Prostate gland (tissue), 2 donors: ENCODE measurements at regions not wholly inside any gene's neighbourhood (a gene's known extent, or its start where the extent isn't known, plus 50 kb on each side); places are given as distances from the start of the nearest gene placed in this dataset.
"Not testable (repeated sequence)": the region's sequence is repeated elsewhere in the genome, so short reads cannot be mapped to it uniquely, and the experiment has no call there.

Source experiments
- DNase-seq: peaks from one replicate; pipeline ENCODE4 v3.0.0-alpha.2; 2019; ENCODE audit warnings: low spot score
- H3K27ac ChIP-seq, 2 donors: fragments of 200-600 bp; sonication (generic); 2 replicates each; pipeline ENCODE4 v1.5.1; 2017 to 2019
- H3K27me3 ChIP-seq: fragments of 200-600 bp; sonication (generic); replicated peaks from 2 replicates; pipeline ENCODE4 v1.5.1; 2019; ENCODE audit not compliant: insufficient read depth
- H3K36me3 ChIP-seq, 2 donors: fragments of 200-600 bp; sonication (generic); 1 replicate in 1 of 2; 2 replicates in 1 of 2; pipeline versions ENCODE4 v1.5.1 to v1.8.1; 2017 to 2019
- H3K4me1 ChIP-seq: fragments of 200-600 bp; sonication (generic); replicated peaks from 2 replicates; pipeline ENCODE4 v1.5.1; 2019
- H3K4me3 ChIP-seq, 2 donors: fragments of 200-600 bp; sonication (generic); 2 replicates each; pipeline ENCODE4 v1.5.1; 2017 to 2019
- H3K9me3 ChIP-seq: fragments of 200-600 bp; sonication (generic); 2 replicates; pipeline ENCODE4 v1.5.1; 2017
- POLR2A ChIP-seq: fragments of 450-650 bp; IDR thresholded peaks from one replicate; pipeline ENCODE4 v1.6.1; 2016; ENCODE audit warnings: antibody characterized with exemption, mild to moderate bottlenecking
- POLR2AphosphoS5 ChIP-seq: sonication (generic); formaldehyde crosslinking; IDR thresholded peaks from one replicate; pipeline ENCODE4 v1.6.1; 2017; ENCODE audit warnings: antibody characterized with exemption
- WGBS: methylation state at CpG from one replicate; pipeline ENCODE4 v1.1.5; 2018; 5-methylcytosine and 5-hydroxymethylcytosine counted together
- intact Hi-C: fragments of 100-400 bp; cut with DNase I; formaldehyde crosslinking; loops from one replicate; pipeline ENCODE4 v1.14.2; 2022
- TF ChIP-seq, protein P1 (sequence below), 4 experiments: fragments of 200-600 bp in 2 of 4; fragments of 450-650 bp in 2 of 4; sonication (generic) in 2 of 4; IDR thresholded peaks; 1 replicate in 3 of 4; 2 replicates in 1 of 4; pipeline ENCODE4 v1.5.1; 2016 to 2019; ENCODE audit warnings: antibody characterized with exemption in 4 of 4, mild to moderate bottlenecking in 2 of 4, moderate library complexity in 2 of 4

DNA sequence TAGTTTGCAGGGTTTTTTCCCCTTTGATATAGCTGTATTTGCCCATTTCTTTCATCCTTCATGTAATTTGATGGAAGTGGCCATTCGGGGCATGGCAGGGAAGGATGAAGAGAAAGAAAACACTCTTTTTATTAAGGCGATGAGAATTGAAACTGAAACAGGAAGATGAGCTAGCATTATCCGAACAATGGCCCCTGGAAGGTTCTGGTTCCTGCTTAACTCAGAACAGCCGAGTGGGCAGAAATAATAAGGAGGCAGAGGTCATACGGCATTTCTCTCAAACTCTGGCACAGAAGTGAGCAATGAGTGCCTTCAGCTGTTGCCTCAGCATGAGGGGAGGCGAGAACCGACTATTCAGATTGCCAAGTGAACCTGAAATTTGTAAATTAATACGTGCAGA, 113.2 kb upstream of the MYO3A start:
- TF ChIP-seq POLR2A (no peak), POLR2AphosphoS5 (no peak)
- TF ChIP-seq, protein P1, sequence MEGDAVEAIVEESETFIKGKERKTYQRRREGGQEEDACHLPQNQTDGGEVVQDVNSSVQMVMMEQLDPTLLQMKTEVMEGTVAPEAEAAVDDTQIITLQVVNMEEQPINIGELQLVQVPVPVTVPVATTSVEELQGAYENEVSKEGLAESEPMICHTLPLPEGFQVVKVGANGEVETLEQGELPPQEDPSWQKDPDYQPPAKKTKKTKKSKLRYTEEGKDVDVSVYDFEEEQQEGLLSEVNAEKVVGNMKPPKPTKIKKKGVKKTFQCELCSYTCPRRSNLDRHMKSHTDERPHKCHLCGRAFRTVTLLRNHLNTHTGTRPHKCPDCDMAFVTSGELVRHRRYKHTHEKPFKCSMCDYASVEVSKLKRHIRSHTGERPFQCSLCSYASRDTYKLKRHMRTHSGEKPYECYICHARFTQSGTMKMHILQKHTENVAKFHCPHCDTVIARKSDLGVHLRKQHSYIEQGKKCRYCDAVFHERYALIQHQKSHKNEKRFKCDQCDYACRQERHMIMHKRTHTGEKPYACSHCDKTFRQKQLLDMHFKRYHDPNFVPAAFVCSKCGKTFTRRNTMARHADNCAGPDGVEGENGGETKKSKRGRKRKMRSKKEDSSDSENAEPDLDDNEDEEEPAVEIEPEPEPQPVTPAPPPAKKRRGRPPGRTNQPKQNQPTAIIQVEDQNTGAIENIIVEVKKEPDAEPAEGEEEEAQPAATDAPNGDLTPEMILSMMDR (IDR thresholded peaks at IDR 0.05) = no peak
- intact Hi-C loops = no loop called here
- H3K9me3 ChIP-seq = no peaks in the 10 kb centered on the region
- no peaks in the 10 kb centered on the region for H3K4me1 ChIP-seq
- no peak for DNase-seq
- no peak overlapping the region for H3K27ac ChIP-seq
- no peaks in the 10 kb centered on the region for H3K27me3 ChIP-seq
- 71% methylated on average over 8 of the region's 8 CpGs for WGBS
- no peak overlapping the region for H3K4me3 ChIP-seq
- no peaks in the 10 kb centered on the region for H3K36me3 ChIP-seq

DNA sequence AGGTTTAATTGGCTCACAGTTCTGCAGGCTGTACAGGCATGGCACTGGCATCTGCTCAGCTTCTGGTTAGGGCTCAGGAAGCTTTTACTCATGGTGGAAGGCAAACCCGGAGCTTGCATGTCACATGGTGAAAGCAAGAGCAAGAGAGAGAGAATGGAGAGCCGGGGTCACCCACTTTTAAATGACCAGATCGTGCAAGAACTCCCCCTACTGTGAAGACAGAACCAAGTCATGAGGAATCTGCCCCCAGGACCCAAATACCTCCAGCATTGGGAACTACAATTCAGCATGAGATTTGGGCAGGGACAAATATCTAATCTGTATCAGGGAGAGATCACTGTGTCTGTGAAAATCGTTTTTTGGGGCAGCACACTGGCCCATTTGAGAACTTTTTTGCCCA, 110.0 kb upstream of the MYO3A start:
- intact Hi-C loops = no loop called here

DNA sequence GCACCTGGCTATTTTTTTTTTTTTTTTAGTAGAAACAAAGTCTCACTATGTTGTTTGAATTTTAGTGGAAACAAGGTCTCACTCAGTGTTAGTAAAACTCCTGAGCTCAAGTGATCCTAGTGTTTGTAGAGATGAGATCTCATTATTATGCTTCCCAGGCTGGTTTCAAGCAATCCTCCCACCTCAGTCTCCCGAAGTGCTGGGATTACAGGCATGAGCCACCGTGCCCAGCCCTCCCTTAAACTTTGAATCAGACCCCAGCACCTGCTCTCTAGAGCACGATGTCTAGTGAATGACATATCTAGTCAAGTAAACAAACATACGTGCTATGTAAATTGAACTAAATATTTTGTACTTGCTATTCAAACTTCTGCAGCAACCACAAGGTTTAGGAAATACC, 105.6 kb upstream of the MYO3A start:
- no peaks in the 10 kb centered on the region for H3K27me3 ChIP-seq
- TF ChIP-seq, protein P1 (IDR thresholded peaks at IDR 0.05) = no peak
- TF ChIP-seq POLR2A (no peak), POLR2AphosphoS5 (no peak)
- intact Hi-C loops = no loop called here
- no peak for DNase-seq
- H3K36me3 ChIP-seq = no peaks in the 10 kb centered on the region
- 16% methylated on average over 4 of the region's 4 CpGs for whole genome bisulfite sequencing
- H3K9me3 ChIP-seq = no peaks in the 10 kb centered on the region
- no peak overlapping the region for H3K27ac ChIP-seq
- no peak overlapping the region for H3K4me3 ChIP-seq
- H3K4me1 ChIP-seq = no peaks in the 10 kb centered on the region

More for the DNA sequence above, 110.0 kb upstream of the MYO3A start:
- Histone ChIP-seq H3K36me3 (no peaks in the 10 kb centered on the region), H3K4me3 (no peak overlapping the region), H3K4me1 (no peaks in the 10 kb centered on the region), H3K9me3 (no peaks in the 10 kb centered on the region), H3K27me3 (no peaks in the 10 kb centered on the region), H3K27ac (no peak overlapping the region)
- no peak for TF ChIP-seq POLR2AphosphoS5
- TF ChIP-seq POLR2A = no peak
- TF ChIP-seq, protein P1 (IDR thresholded peaks at IDR 0.05) = no peak
- DNase-seq = no peak
- WGBS = 41% methylated on average over 4 of the region's 4 CpGs

DNA sequence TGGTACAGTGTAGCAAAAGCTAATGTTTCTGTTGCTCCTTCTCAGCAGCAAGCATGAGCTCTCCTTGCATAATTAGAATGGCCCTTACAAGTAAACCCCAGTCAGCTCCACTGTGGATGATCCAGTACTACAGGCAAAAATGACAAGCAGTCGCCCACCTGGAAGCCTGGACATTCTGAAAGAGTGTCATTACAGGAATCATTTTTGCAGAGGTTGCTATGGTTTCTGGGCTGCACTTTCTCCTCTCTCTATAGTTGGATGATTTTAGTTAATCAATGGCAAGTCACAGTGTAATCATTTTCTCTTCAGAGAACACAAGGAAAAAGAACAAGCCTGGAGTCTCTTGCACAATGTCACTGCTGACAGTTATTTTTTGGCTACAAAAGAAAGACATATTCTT, 102.9 kb upstream of the MYO3A start:
- no peaks in the 10 kb centered on the region for H3K36me3 ChIP-seq
- WGBS = 86% methylated on average over 1 of the region's 1 CpG
- H3K27ac ChIP-seq = no peak overlapping the region
- TF ChIP-seq POLR2AphosphoS5 (no peak), POLR2A (no peak)
- TF ChIP-seq, protein P1 (IDR thresholded peaks at IDR 0.05) = no peak
- no peaks in the 10 kb centered on the region for H3K27me3 ChIP-seq
- no peak overlapping the region for H3K4me3 ChIP-seq
- intact Hi-C loops = no loop called here
- H3K9me3 ChIP-seq = no peaks in the 10 kb centered on the region
- DNase-seq = no peak
- no peaks in the 10 kb centered on the region for H3K4me1 ChIP-seq

DNA sequence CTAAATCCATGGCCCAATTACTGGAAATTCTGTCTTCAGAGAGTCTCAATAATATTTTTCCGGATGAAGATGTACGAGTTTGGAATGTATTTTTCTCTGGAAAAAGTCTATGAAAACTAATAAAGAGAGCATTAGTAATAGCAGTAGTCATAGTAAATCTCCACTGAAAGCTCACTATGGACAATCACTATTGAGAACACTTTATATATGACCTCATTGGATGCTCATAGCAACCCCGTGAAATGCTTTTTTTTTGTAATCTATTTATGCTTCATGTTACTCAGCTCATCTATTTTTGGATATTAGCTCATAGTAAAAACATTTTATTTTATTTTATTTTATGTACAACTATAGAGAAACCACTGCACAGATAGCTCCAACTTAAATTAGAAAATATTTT, 94.3 kb upstream of the MYO3A start:
- Histone ChIP-seq H3K9me3 (no peaks in the 10 kb centered on the region), H3K4me1 (no peaks in the 10 kb centered on the region), H3K4me3 (no peak overlapping the region), H3K27me3 (no peaks in the 10 kb centered on the region), H3K27ac (no peak overlapping the region), H3K36me3 (no peaks in the 10 kb centered on the region)
- intact Hi-C loops = no loop called here
- 79% methylated on average over 3 of the region's 3 CpGs for WGBS
- no peak for DNase-seq
- TF ChIP-seq POLR2A = no peak
- TF ChIP-seq, protein P1 (IDR thresholded peaks at IDR 0.05) = no peak

DNA sequence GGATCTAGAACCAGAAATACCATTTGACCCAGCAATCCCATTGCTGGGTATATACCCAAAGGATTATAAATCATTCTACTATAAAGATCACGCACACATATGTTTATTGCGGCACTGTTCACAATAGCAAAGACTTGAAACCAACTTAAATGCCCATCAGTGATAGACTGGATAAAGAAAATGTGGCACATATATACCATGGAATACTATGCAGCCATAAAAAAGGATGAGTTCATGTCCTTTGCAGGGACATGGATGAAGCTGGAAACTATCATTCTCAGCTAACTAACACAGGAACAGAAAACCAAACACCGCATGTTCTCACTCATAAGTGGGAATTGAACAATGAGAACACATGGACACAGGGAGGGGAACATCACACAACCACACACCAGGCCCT, 93.2 kb upstream of the MYO3A start:
- H3K36me3 ChIP-seq, H3K27ac ChIP-seq, H3K9me3 ChIP-seq, H3K4me3 ChIP-seq, intact Hi-C loops, H3K4me1 ChIP-seq, H3K27me3 ChIP-seq, DNase-seq: not testable (repeated sequence)
- 97% methylated on average over 3 of the region's 3 CpGs for WGBS
